ENCODE measurements at regions not wholly inside any gene's neighbourhood (a gene's known extent, or its start where the extent isn't known, plus 50 kb on each side); places are given as distances from the start of the nearest gene placed in this dataset.

DNA sequence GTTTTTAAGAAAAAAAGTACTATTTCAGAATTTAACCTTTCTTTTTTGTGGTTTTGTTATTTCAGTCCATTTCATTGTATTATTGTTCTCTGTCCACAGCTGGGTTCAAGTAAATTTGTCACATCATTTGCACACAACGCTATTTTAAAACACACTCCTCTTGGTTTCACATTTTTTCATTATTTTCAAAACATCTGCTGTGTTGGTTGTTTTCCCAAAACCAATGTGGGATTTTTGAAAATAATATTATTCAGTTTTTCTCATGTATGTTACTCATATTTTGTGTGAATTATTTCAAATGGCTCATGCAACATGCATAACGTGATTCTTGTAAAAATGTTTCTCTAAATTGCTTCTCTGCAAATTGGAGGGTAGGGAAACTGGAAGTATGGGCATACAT, 589.2 kb downstream of the METTL4 start:
- TF ChIP-seq, protein P1, sequence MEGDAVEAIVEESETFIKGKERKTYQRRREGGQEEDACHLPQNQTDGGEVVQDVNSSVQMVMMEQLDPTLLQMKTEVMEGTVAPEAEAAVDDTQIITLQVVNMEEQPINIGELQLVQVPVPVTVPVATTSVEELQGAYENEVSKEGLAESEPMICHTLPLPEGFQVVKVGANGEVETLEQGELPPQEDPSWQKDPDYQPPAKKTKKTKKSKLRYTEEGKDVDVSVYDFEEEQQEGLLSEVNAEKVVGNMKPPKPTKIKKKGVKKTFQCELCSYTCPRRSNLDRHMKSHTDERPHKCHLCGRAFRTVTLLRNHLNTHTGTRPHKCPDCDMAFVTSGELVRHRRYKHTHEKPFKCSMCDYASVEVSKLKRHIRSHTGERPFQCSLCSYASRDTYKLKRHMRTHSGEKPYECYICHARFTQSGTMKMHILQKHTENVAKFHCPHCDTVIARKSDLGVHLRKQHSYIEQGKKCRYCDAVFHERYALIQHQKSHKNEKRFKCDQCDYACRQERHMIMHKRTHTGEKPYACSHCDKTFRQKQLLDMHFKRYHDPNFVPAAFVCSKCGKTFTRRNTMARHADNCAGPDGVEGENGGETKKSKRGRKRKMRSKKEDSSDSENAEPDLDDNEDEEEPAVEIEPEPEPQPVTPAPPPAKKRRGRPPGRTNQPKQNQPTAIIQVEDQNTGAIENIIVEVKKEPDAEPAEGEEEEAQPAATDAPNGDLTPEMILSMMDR (IDR thresholded peaks at IDR 0.05; ENCODE audit: low read depth, low read length): no peak
- no peak for TF ChIP-seq EZH2phosphoT487 (IDR thresholded peaks at IDR 0.05; ENCODE audit: low read depth)

All from OCI-LY3 (cell line).